ENCODE measurements at regions not wholly inside any gene's neighbourhood (a gene's known extent, or its start where the extent isn't known, plus 50 kb on each side); places are given as distances from the start of the nearest gene placed in this dataset.

DNA sequence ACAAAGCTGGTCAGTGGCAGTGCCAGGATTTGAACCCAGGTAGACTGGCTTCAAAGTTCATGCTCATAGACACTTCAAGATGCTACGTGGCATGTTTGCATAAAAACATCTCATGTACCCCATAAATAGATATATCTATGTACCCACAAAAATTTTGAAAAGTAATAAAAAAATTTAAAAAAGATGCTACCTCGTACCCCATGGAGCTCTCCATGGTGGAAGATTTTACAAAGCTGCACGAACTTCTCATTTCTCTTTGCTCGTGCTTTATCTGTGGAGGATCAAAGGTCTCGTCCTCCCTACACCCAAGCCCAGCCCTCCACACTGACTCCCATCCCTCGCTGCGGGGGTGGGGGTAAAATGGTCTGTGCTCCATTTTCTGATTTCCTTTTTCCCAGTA lies 135.5 kb downstream of the HAPSTR1 start:
- Histone ChIP-seq H3K27ac (ENCODE audit: low read depth, low read length) (no peak overlapping the region), H3K4me1 (ENCODE audit: control insufficient read depth, insufficient read depth, low read length) (peaks cover 7% of the 10 kb centered on the region), H3K27me3 (ENCODE audit: control insufficient read depth, insufficient read depth, low read length, poor library complexity, severe bottlenecking) (peaks cover 6% of the 10 kb centered on the region), H3K9me3 (ENCODE audit: control insufficient read depth, low read length) (peaks cover 5% of the 10 kb centered on the region), H3K9ac (ENCODE audit: extremely low read depth, low read length, poor library complexity, severe bottlenecking) (no peak overlapping the region), H3K36me3 (ENCODE audit: control insufficient read depth, insufficient read depth, low read length) (no peaks in the 10 kb centered on the region), H3K4me3 (ENCODE audit: low read length) (no peak overlapping the region)
- DNase-seq, result no peak
- H3K36me3 Mint-ChIP-seq (ENCODE audit: low read depth), result no peaks in the 10 kb centered on the region
- no peak overlapping the region for H3K27ac Mint-ChIP-seq
- peaks cover 5% of the 10 kb centered on the region for H3K27me3 Mint-ChIP-seq (ENCODE audit: insufficient read depth)
- no peaks in the 10 kb centered on the region for H3K9me3 Mint-ChIP-seq
- 84% methylated on average over 7 of the region's 7 CpGs; no CpG with 5 or more reads in 1 of the 2 experiments for WGBS, 2 experiments (ENCODE audit: insufficient coverage in 1 of 2, insufficient read length in 1 of 2)
- H3K4me1 Mint-ChIP-seq, result peaks cover 12% of the 10 kb centered on the region
- TF ChIP-seq, protein P1, sequence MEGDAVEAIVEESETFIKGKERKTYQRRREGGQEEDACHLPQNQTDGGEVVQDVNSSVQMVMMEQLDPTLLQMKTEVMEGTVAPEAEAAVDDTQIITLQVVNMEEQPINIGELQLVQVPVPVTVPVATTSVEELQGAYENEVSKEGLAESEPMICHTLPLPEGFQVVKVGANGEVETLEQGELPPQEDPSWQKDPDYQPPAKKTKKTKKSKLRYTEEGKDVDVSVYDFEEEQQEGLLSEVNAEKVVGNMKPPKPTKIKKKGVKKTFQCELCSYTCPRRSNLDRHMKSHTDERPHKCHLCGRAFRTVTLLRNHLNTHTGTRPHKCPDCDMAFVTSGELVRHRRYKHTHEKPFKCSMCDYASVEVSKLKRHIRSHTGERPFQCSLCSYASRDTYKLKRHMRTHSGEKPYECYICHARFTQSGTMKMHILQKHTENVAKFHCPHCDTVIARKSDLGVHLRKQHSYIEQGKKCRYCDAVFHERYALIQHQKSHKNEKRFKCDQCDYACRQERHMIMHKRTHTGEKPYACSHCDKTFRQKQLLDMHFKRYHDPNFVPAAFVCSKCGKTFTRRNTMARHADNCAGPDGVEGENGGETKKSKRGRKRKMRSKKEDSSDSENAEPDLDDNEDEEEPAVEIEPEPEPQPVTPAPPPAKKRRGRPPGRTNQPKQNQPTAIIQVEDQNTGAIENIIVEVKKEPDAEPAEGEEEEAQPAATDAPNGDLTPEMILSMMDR (conservative IDR thresholded peaks at IDR 0.05), result no peak
- no peak overlapping the region for H3K4me3 Mint-ChIP-seq

- DNase-seq, result no peak
- Histone ChIP-seq H3K9ac (ENCODE audit: extremely low read depth, low read length, poor library complexity, severe bottlenecking) (no peak overlapping the region), H3K36me3 (ENCODE audit: control insufficient read depth, insufficient read depth, low read length) (no peaks in the 10 kb centered on the region), H3K27ac (ENCODE audit: low read depth, low read length) (no peak overlapping the region), H3K4me1 (ENCODE audit: control insufficient read depth, insufficient read depth, low read length) (peaks cover 7% of the 10 kb centered on the region), H3K4me3 (ENCODE audit: low read length) (no peak overlapping the region), H3K9me3 (ENCODE audit: control insufficient read depth, low read length) (no peaks in the 10 kb centered on the region), H3K27me3 (ENCODE audit: control insufficient read depth, insufficient read depth, low read length, poor library complexity, severe bottlenecking) (peaks cover 6% of the 10 kb centered on the region)
- Mint-ChIP-seq H3K9me3 (no peaks in the 10 kb centered on the region), H3K27me3 (ENCODE audit: insufficient read depth) (peaks cover 7% of the 10 kb centered on the region), H3K36me3 (ENCODE audit: low read depth) (no peaks in the 10 kb centered on the region), H3K4me3 (peak overlapping the region; percentile 5), H3K4me1 (peaks cover 26% of the 10 kb centered on the region), H3K27ac (no peak overlapping the region)
- 51 to 63% methylated on average over 2 of the region's 2 CpGs for WGBS, 2 experiments (ENCODE audit: insufficient coverage in 1 of 2, insufficient read length in 1 of 2)
- TF ChIP-seq, protein P1 (conservative IDR thresholded peaks at IDR 0.05), result no peak
These were observed 139.6 kb downstream of the HAPSTR1 start for GRCh38 chr16:9231039-9231438.

DNA sequence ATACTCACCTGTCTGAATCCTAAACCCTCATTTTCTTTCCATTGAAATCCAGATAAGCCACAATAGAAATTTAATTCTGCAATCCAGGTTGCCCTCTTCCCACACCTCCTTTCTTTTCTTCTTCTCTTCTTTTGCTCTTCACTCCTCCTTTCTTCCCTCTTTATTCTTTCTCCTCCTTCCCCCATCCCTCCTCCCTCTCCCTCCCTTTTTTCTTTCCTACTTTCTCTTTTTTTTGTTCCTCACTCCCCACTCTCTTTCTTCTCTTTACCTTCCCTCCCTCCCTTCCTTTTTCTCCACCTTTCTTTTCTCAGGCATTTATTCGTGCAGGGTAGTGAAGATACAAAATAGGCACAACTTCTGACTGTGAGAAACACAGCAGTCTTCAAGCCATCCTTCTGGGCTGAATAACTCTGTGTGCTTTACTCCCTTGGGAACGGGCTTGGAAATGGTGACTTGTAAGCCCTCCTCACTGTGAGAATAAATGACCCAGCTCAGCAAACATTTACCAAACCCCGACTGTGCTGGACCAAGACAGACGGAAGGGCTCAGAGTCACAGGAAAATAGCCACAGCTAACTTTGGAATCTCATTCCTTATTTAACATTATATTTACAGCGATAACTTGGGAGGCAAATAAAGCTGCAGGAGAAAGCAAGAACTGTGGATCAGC lies 140.8 kb downstream of the HAPSTR1 start:
- H3K27me3 Mint-ChIP-seq (ENCODE audit: insufficient read depth), result peaks cover 2% of the 10 kb centered on the region
- Histone ChIP-seq H3K27me3 (ENCODE audit: control insufficient read depth, insufficient read depth, low read length, poor library complexity, severe bottlenecking) (peaks cover 6% of the 10 kb centered on the region), H3K4me3 (ENCODE audit: low read length) (no peak overlapping the region), H3K36me3 (ENCODE audit: control insufficient read depth, insufficient read depth, low read length) (no peaks in the 10 kb centered on the region), H3K9me3 (ENCODE audit: control insufficient read depth, low read length) (peaks cover 2% of the 10 kb centered on the region), H3K9ac (ENCODE audit: extremely low read depth, low read length, poor library complexity, severe bottlenecking) (no peak overlapping the region), H3K27ac (ENCODE audit: low read depth, low read length) (no peak overlapping the region), H3K4me1 (ENCODE audit: control insufficient read depth, insufficient read depth, low read length) (peaks cover 7% of the 10 kb centered on the region)
- no peak overlapping the region for H3K27ac Mint-ChIP-seq
- H3K4me3 Mint-ChIP-seq, result peak overlapping the region; percentile 22
- peaks cover 26% of the 10 kb centered on the region for H3K4me1 Mint-ChIP-seq
- no peaks in the 10 kb centered on the region for H3K9me3 Mint-ChIP-seq
- 44 to 67% methylated on average over 3 to 5 of the region's 5 CpGs for WGBS, 2 experiments (ENCODE audit: insufficient coverage in 1 of 2, insufficient read length in 1 of 2)
- TF ChIP-seq, protein P1 (conservative IDR thresholded peaks at IDR 0.05), result no peak
- no peak for DNase-seq
- no peaks in the 10 kb centered on the region for H3K36me3 Mint-ChIP-seq (ENCODE audit: low read depth)
